CD1c-positive myeloid dendritic cell (primary cell): ENCODE measurements at regions not wholly inside any gene's neighbourhood (a gene's known extent, or its start where the extent isn't known, plus 50 kb on each side); places are given as distances from the start of the nearest gene placed in this dataset.

ENCODE experiments used
- DNase-seq: peaks from one replicate; pipeline ENCODE4 v3.0.0-alpha.2; 2016; ENCODE audit errors: extremely low spot score

DNA sequence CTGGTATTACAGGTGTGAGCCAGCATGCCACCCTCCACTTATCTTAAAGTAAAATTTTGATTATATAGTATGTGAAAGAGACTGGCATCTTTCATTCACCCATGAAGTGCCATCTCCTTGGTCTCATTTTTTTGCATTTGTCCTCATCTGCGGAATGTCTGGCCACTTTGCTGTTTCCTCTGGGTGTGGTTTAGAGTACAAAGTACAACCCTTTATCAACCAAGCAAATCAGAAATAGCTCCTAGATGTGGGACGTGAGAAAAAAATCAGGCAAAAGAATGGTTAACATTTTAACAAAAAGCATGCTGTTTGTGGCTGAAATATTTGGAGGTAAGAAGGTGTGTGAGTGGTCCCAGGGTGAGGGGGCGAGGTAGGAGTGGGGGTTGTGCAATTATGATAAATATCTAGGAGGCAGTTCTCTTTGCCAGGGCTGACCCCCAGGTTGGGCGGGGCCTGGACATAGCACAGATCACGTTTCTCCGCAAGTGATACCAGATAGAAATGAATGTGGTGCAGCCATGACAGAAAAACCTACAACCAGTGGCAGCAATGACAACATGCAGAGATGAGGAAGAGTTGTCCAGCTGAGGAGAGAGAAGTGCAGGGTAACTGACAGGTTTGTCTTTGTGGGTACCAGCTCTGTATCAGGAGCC, 115.8 kb upstream of the SERTAD2 start:
- DNase-seq: no peak

DNA sequence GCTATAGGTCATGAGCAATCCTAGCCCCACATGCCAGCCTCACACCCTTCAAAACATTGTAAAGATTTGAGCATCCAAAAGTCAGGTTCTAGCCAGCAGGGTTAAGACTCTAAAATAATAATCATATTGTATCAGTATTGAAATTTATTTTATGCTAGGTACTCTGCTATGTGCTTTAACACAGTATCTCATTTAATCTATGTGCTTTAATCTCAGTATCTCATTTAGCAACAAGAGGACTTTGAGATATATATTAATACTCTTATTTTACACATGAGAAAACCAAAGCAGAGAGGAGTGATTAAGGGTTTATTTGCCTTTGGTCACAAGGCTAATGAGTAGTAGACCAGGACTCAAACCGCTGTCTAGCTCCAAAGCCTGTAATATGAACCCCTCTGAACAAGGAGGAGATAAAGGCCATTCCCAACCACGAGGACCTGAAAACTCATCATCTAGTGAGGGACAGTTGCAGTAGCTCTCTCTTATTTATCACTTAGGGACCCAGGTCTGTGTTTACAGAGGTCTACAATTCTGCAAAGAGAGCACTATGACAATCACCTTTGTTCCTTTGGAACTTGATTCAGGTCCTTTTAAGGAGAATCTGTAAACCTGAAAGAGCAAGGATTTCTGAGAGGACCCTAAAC, 116.5 kb upstream of the SERTAD2 start:
- DNase-seq: no peak

DNA sequence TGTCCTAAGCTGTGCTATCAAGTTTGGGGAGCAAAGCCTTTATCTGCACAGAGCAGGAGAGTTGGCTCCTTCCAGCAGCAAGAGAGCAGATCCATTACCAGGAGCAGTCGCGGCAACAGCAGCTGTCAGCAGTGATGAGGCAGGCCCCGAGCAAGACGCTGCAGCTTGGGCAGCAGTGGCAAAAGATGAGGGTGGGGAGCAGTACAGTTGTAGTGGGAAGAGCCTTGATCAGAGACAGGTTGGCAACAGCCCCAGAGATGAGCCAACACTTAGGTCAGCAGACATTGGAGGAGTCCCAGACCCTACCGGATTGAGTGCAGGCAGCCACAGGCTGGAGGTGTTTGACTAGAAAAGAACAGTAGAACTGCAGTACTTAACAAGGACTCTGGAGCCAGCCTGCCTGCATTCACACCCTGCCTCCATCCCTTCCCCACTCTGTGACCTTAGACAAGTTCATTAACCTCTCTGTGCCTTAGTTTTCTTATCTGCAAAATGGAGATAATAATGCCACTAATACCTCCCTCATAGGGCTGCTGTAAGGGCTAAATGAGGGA, 117.1 kb upstream of the SERTAD2 start:
- no peak for DNase-seq

DNA sequence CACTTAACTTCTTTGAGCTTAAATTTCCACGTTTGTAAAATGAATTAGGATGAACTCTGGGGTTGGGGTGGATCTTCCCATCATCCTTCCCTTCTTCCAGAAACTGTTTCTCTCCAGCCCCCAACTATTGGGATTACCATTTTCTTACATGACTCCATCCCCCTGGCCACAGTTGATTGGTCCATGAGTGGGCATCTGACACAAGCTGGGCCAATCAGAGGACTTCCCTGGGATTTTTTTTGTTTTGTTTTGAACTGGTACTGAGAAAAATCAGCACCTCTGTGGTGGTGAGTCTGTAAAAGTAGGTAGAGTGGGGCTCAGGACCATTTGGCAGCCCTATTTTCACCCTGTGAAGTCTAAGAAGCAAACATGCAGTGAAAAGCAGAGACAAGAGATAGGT, 118.0 kb upstream of the SERTAD2 start:
- no peak for DNase-seq

DNA sequence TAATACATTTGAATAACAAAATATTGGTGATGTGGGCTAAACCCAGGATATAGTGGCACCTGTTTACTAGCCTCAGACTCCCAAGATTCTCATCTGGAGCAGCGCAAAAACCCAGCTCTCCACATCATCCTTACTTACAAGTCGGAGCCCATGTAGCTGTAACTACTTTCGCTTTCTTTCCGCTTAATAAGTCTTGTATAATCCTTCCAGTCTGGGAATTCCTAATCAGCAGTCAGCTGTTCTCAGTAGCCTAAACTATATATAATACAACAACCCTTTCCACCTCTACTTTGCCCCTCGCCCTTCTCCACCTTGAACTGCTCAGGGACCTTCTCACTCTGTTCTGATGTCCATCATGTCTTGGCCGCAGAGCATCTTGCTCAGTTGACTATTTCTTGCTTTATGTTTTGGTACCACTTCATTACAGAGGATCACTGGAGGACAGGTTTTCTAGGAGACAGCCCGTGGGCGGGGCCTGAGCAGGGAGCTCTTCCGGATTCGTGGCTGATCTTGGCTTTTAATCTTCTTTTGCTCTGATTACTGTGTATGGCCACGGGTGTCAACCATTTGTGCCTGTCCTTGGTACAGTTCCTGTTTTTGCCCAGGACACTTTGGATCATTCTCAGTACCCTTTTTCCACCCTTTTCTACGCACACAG, 119.9 kb upstream of the SERTAD2 start:
- DNase-seq: peak; percentile 37

DNA sequence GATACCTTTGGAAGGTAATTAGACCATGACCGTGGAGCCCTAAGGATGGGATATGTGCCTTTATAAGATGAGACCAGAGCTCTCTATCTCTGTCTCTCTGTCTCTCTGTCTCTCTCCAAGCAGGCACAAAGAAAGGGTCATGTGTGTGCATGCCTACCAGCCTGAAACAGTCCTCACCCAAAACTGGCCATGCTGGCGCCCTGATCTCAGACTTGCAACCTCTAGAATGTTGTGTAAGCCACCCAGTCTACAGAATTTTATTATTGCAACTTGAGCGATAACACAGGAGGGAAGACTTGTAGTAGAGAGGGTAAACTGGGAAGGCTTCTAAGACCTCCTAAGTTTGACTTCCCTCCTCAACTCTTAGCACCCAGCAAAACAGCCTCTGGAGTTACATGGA, 124.1 kb upstream of the SERTAD2 start:
- DNase-seq: no peak

DNA sequence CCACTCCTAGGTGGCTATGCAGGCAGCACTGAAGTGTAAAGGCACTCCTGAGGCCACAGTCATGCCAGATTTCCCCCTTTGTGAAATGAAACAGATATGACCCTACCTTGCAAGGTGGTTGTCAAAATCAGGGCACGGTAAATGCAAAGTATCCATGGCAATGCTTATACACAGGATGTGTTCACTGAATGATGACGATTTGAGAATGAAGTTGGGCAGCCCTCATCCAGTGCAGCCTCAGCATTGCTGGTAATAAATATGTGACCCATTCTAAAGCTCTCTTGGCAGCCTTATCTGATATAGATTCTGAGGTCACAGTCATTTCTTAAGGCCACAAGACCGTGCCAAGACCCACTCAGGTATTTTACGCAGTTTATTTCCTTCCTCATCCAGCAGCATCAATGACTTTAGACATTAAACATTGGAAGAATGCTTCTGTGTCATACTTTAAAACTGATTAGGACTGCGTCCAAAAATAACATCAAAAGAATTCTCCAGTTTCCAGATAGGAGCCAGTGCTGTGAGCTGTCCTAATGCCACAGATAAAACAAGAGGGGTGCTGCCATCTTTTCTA, 125.5 kb upstream of the SERTAD2 start:
- DNase-seq: no peak

DNA sequence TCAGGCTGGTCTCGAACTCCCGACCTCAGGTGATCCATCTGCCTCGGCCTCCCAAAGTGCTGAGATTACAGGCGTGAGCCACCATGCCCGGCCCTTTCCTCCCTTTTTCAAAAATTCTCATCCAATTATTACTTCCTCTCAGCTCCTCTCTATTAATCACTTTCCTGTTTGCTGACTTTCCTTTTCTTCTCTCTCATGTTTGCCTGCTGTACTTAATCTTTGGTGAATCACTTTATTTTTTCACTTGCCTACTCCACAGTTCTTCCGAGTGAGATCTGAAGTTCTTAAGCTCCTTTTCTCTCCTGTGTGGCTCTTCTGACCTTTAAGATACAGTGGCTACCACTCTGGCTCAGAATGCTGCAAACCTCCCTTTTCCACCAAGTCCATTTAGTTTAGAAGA, 126.3 kb upstream of the SERTAD2 start:
- no peak for DNase-seq

DNA sequence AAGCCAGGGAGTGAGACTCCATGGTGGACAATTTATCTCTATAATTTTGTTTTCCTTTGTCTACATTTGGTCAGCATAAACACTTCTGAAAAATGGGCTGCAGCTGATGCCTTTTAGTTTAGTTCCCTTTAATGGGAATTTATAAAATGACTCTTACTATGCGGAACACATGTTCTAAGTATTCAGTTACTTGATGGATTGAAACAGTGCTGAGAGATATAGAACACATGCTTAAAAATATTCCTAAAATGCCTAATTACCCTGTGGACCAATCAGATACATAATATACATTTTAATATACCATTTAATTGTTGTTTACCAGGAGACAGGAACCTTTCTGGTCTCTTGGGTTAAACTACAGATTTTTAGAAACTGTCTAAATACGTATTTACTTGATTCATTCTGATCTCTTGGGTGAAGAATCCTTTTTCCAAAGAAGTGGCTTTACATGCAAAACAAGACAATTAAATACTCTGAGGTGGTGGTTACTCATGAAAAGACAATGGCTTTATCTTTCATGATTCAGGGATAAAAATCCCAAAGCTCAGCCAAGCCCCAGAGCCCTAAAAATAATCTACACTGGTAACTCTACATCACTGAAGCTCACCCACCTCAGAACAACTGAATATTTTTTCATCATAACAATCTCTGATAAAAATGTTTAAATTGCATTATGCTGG, 128.1 kb upstream of the SERTAD2 start:
- DNase-seq: no peak

DNA sequence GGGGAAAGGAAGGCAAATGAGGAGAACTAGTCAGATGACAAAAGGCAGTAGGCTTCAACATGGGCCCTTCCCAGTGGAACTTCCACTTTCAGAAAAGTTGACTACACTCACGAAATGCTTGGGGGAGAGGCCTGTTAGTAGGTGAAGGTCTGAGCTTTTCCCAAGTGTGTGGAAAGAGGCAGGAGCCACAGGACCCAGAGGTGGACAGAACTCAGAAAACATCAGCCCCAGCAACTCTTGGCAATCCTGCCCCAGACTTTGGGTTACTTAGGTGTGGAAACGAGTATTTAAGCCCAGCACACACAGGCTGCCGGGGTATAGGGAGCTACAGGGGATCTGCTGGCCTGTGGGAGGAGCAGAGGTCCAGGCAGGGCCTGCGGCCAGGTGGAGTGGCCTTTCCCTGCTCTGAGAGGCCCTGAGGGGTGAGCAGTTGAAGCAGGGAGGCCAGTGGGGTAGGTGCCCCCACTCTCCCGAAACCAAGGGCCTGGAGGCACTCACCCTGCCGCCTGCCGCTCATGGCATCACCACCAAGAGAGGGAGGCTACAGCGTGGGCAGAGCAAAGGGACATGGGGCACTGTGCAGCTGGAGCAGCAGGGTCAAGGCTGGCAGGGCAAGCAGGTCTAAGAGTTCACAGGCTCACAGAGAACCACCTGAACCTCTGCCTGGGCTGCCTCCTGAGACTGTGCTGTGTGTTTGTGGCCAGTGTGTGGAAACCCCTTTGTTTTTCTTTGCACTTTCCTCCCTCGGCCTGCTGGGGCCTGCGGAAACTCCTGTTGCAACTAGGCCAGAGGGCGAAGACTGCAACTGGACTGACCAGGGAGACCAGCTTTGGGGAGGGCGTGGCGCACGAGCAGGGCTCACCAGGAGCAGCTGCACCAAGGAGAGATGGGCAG, 130.7 kb upstream of the SERTAD2 start:
- no peak for DNase-seq

DNA sequence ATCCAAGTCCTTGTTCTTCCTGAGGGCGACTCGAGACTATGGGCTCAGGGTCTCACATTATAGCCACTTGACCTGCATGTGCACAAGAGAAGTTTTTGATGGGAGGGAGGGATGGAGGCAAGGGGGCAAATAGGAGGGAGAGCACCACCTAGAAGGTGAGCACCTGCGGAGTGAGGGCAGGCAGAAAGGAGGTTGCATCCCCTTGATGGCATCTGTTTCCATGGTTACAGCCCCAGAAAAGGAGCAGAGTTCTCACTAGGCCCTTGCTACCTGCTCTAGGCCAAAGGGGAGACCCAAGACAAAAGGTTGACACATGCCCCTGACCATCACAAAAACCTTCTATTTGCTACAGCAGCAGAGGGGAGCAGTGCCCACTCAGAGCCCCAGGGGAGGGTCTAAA, 131.5 kb upstream of the SERTAD2 start:
- DNase-seq: no peak

DNA sequence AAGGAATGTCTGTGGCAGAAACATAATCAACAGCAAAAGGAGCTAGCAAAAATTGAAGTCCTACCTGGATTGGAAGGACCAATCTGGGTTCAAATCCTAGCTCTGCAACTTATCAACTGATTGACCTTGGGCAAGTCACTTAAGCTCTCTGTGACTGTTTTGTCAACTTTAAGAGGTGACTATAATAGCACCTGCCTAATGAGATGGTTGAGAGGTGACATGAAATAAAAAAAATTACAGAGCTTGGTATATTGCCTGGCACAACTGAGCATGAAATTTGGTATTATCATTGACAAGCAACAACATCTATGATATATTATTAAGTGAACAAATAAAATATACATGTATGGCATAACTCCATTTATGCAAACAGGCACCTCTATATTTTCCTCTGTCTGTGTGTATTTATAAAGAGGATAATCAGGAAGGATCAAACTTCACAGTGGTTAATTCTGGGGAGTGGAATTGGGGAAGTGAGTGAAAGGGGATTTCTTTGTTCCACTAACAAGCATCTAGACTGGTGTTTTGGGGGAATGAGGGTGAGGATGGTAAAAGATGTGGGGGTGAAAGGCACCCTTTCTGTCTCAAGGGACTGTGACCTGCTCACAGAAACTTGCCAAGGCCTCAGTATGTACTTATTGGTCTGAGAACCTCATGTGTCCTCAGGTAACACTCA, 132.8 kb upstream of the SERTAD2 start:
- peak; percentile 42 for DNase-seq

DNA sequence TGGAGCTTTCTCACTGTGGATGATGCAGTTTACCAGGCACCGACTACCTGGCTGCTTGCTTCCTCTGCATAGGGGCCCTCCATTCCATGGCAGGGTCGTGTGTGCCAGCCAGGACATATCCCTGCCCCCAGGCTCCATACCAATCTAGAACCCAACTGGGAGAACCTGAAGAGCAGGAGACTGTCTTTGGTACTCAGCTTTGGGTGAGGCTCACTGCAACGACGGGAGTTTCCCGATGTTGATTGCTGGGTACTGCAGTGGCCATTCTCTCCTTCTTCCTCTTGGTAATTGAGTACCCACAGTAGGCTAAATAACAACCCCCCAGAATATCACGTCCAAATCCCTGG, 133.3 kb upstream of the SERTAD2 start:
- no peak for DNase-seq

DNA sequence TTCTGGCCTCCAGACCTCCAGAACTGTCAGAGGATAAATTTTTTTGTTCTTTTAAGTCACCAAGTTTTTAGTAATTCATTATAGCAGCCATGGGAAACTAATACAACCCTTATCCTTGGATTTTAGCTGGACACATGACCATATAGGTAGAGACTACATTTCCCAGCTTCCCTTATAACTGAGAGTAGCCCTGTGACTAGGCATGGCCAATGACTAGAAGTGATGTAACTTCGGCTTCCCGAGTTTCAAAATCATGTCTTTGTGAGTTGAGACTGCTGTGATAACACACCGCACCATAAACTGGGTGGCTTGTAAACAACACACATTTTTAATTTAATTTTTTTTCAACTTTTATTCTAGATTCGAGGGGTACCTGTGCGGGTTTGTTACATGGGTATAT, 134.0 kb upstream of the SERTAD2 start:
- peak; percentile 58 for DNase-seq

DNA sequence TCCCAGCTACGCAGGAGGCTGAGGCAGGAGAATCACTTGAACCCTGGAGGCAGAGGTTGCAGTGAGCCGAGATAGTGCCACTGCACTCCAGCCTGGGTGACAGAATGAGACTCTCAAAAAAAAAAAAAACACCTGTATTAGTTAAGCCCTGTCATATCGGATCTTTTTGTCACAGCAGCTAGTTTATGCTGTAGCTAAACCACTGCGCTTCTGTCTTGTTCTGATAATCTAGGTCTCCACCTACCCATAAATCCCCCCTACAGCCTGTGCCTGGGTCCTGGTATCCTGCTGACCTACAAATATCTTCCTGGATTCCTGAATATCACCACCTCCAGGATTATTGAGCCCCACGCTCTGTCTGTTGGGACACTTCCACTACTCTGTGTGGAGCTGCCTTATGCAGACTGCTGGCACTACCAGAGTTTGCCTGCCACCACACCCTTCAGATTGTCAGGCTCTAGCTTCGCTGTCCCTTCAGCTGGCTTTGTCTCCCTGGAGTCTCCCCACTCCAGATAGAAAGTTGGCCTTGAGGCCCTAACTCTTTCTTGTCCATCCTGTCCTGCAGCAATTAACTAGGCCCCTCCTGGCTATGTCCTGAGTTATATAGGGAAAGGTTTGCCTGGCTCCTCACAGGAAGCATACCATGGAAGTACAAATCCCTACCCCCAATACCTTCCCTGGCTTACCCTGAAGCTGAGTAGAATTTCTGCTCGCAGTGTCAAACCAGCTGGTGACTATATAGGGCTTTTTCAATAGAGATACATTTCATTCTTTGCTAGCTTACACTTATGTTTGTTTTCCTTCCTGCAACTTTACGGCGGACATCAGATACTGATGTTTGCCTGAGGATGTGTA, 136.0 kb upstream of the SERTAD2 start:
- no peak for DNase-seq

DNA sequence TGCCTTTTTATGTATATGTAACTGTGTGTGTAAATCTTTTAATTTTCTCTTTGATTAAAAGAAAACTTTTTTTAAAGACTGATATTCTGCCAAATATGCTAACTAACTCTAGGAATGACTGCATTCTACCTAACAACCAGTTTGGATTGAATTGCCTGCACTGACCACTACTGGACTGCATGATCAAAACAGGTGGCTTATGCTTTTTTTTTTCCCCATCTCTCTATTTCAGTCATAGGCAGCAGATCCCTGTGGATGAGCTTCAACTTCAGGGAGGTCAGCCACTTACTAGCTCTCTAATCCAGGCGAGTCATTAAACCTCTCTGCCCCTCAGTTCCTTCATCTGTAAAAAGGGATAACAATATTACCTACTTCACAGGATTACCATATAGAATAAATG, 138.6 kb upstream of the SERTAD2 start:
- DNase-seq: no peak

DNA sequence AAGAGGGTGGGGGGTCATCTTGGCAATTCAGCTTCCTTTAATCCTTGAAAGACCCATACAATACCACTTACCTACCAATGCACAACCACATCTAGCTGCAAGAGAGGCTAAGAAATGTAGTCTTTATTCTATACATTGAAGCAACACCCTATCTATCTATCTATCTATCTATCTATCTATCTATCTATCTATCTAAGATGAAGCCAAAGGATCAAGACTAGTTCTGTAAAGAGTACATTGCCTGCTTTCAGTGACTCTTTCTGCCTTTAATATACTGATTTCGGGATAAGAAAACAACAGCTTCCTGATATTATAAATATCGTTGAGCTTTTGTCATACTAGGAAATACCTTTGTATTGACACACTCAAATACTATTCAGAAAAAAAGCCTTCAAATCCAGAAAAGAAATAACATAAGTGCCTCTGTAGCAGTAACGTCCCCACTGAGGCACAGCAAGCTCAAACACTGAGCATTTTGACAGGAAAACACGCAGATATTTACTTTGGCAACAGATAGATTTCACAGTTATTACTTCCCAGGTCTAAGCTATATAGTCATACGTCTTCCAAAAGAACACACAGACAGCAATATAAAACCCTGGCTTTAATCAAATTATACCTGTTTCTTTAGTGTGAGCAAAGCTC, 139.4 kb upstream of the SERTAD2 start:
- no peak for DNase-seq

DNA sequence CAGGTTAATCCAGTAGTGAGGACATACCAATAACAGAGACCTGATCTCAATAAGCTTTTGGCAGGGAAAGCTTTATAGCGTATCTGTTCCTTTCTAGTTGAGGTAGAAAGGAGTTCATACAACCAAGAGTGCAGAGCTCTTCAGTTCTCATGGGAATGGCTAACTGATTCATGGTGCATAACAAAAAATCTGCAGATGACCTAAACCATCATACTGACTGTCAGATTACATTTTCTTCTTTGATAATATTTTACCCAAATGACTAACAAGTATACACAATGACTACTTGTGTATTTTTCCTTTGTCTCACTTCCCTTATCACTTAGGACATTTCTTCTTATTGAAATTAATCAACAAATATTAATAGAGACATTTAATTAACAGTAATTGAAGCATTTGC, 140.0 kb upstream of the SERTAD2 start:
- no peak for DNase-seq

DNA sequence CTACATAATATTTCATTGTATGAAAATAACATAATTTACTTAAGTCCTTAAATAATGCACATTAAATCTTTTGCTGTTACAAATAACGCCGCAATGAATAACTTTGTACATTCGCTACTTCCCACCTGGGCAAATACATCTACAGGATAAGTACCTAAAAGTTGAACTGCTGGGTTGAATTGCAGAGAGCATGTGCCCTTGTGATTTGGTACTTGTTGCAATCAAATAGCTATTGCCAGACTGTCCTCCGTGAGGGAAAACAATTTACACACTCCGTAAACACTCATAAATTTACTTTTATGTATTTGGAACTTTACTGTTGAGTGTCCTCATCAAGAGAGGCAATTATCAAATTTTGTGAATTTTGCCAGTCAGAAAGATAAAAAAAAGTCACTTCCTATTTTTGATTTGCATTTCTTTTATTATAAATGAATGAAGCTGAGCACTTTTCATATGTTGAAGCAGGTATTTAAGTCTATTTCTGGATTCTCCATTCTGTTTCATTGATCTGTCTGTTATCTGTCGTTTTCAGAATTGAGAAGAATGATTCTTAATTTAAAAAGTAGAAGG, 140.8 kb upstream of the SERTAD2 start:
- DNase-seq: no peak
